ENCODE measurements at regions not wholly inside any gene's neighbourhood (a gene's known extent, or its start where the extent isn't known, plus 50 kb on each side); places are given as distances from the start of the nearest gene placed in this dataset.

DNA sequence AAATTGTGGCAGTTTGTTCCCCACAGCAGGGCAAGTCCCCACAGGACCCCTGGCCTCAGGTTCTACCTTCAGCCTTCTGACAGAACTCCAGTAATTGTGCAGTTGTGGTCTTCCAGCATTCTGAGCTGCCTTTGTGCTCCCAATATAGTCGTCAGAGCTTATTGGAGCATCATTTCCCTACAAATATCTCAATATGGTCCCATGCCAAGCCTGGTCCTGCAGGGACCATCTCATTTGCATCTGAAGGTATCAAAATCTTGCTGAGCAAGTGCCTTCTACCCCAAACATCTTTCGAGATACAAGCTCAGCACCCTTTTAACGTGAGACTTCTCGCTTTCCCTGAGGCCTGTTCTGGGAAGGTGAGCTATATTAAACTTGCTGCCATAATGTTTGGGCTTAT lies 333.9 kb upstream of the CDH11 start:
- TF ChIP-seq CTCF (IDR thresholded peaks at IDR 0.05 in 2 of 3, conservative IDR thresholded peaks at IDR 0.05 in 1 of 3; ENCODE audit: borderline replicate concordance in 1 of 3, insufficient read depth in 1 of 3, low read depth in 2 of 3, low read length in 2 of 3) (no peak), ATF3 (IDR thresholded peaks at IDR 0.05) (no peak), POLR2AphosphoS5 (IDR thresholded peaks at IDR 0.05; ENCODE audit: low read depth, low read length) (no peak), EZH2 (IDR thresholded peaks at IDR 0.05) (no peak)
- TF ChIP-seq, protein P1, sequence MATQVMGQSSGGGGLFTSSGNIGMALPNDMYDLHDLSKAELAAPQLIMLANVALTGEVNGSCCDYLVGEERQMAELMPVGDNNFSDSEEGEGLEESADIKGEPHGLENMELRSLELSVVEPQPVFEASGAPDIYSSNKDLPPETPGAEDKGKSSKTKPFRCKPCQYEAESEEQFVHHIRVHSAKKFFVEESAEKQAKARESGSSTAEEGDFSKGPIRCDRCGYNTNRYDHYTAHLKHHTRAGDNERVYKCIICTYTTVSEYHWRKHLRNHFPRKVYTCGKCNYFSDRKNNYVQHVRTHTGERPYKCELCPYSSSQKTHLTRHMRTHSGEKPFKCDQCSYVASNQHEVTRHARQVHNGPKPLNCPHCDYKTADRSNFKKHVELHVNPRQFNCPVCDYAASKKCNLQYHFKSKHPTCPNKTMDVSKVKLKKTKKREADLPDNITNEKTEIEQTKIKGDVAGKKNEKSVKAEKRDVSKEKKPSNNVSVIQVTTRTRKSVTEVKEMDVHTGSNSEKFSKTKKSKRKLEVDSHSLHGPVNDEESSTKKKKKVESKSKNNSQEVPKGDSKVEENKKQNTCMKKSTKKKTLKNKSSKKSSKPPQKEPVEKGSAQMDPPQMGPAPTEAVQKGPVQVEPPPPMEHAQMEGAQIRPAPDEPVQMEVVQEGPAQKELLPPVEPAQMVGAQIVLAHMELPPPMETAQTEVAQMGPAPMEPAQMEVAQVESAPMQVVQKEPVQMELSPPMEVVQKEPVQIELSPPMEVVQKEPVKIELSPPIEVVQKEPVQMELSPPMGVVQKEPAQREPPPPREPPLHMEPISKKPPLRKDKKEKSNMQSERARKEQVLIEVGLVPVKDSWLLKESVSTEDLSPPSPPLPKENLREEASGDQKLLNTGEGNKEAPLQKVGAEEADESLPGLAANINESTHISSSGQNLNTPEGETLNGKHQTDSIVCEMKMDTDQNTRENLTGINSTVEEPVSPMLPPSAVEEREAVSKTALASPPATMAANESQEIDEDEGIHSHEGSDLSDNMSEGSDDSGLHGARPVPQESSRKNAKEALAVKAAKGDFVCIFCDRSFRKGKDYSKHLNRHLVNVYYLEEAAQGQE (IDR thresholded peaks at IDR 0.05; ENCODE audit: low read depth): no peak
